ENCODE measurements at regions not wholly inside any gene's neighbourhood (a gene's known extent, or its start where the extent isn't known, plus 50 kb on each side); places are given as distances from the start of the nearest gene placed in this dataset.

- H4K8ac ChIP-seq (ENCODE audit: low read length): no peak overlapping the region
- H3K9ac ChIP-seq (ENCODE audit: low read length): no peak overlapping the region
- H2BK120ac ChIP-seq (ENCODE audit: low read depth, low read length): no peak overlapping the region
- H3K4me1 ChIP-seq (ENCODE audit: control insufficient read depth, insufficient read depth, low read depth, low read length): no peaks in the 10 kb centered on the region
- no peak overlapping the region for H2AFZ ChIP-seq (ENCODE audit: low read depth, low read length)
- no peak overlapping the region for H3K14ac ChIP-seq (ENCODE audit: low read length in 2 of 2)
- H2BK5ac ChIP-seq (ENCODE audit: low read depth, low read length, poor library complexity, severe bottlenecking): no peak overlapping the region
- DNase-seq: no peak
- H4K91ac ChIP-seq (ENCODE audit: low read length): no peak overlapping the region
- no peak overlapping the region for H3K4me3 ChIP-seq (ENCODE audit: insufficient read depth in 1 of 2, low read depth in 1 of 2, low read length in 2 of 2)
- H3K18ac ChIP-seq (ENCODE audit: low read depth in 1 of 2, low read length in 2 of 2): no peak overlapping the region
- H3K27ac ChIP-seq (ENCODE audit: low read length, poor library complexity, severe bottlenecking): no peak overlapping the region
- peaks cover 10% of the 10 kb centered on the region for H3K9me3 ChIP-seq (ENCODE audit: control insufficient read depth, low read length)
- no peak overlapping the region for H3K4me2 ChIP-seq (ENCODE audit: low read length, poor library complexity, severe bottlenecking)
- no peak overlapping the region for H3K4ac ChIP-seq (ENCODE audit: low read depth in 1 of 2, low read length in 2 of 2)
- H2BK12ac ChIP-seq (ENCODE audit: low read length in 2 of 2): no peak overlapping the region
- no peak overlapping the region for H2BK15ac ChIP-seq (ENCODE audit: low read depth, poor library complexity, severe bottlenecking)
- H3K23ac ChIP-seq (ENCODE audit: low read length in 2 of 2): no peak overlapping the region
- H3K27me3 ChIP-seq (ENCODE audit: control insufficient read depth in 1 of 2, insufficient read depth in 1 of 2, low read length in 2 of 2): no peaks in the 10 kb centered on the region
- no peaks in the 10 kb centered on the region for H3K79me1 ChIP-seq (replicated peaks; ENCODE audit: low read length, poor library complexity, severe bottlenecking)
- H2AK5ac ChIP-seq (ENCODE audit: low read length, severe bottlenecking): no peak overlapping the region
- 98% methylated on average over 5 of the region's 5 CpGs for WGBS
- no peaks in the 10 kb centered on the region for H3K36me3 ChIP-seq (ENCODE audit: control insufficient read depth in 1 of 2, insufficient read depth in 2 of 2, low read depth in 1 of 2, low read length in 2 of 2)
Measured at GRCh38 chr3:83251490-83251889, 1490.0 kb upstream of the GBE1 start.

- H4K91ac ChIP-seq (ENCODE audit: low read length): no peak overlapping the region
- no peak overlapping the region for H2BK120ac ChIP-seq (ENCODE audit: low read depth, low read length)
- no peak for DNase-seq
- H4K8ac ChIP-seq (ENCODE audit: low read length): no peak overlapping the region
- H3K27ac ChIP-seq (ENCODE audit: low read length, poor library complexity, severe bottlenecking): no peak overlapping the region
- H3K36me3 ChIP-seq (ENCODE audit: control insufficient read depth in 1 of 2, insufficient read depth in 2 of 2, low read depth in 1 of 2, low read length in 2 of 2): no peaks in the 10 kb centered on the region
- H3K9me3 ChIP-seq (ENCODE audit: control insufficient read depth, low read length): peaks cover 10% of the 10 kb centered on the region
- no peaks in the 10 kb centered on the region for H3K79me1 ChIP-seq (replicated peaks; ENCODE audit: low read length, poor library complexity, severe bottlenecking)
- no peaks in the 10 kb centered on the region for H3K4me1 ChIP-seq (ENCODE audit: control insufficient read depth, insufficient read depth, low read depth, low read length)
- H3K23ac ChIP-seq (ENCODE audit: low read length in 2 of 2): no peak overlapping the region
- H3K14ac ChIP-seq (ENCODE audit: low read length in 2 of 2): no peak overlapping the region
- no peak overlapping the region for H2AK5ac ChIP-seq (ENCODE audit: low read length, severe bottlenecking)
- H2BK5ac ChIP-seq (ENCODE audit: low read depth, low read length, poor library complexity, severe bottlenecking): no peak overlapping the region
- no peak overlapping the region for H2BK12ac ChIP-seq (ENCODE audit: low read length in 2 of 2)
- H3K27me3 ChIP-seq (ENCODE audit: control insufficient read depth in 1 of 2, insufficient read depth in 1 of 2, low read length in 2 of 2): no peaks in the 10 kb centered on the region
- WGBS: 71% methylated on average over 1 of the region's 1 CpG
- no peak overlapping the region for H3K4ac ChIP-seq (ENCODE audit: low read depth in 1 of 2, low read length in 2 of 2)
- H3K4me2 ChIP-seq (ENCODE audit: low read length, poor library complexity, severe bottlenecking): no peak overlapping the region
- no peak overlapping the region for H3K4me3 ChIP-seq (ENCODE audit: insufficient read depth in 1 of 2, low read depth in 1 of 2, low read length in 2 of 2)
- no peak overlapping the region for H3K18ac ChIP-seq (ENCODE audit: low read depth in 1 of 2, low read length in 2 of 2)
- H2AFZ ChIP-seq (ENCODE audit: low read depth, low read length): no peak overlapping the region
- H3K9ac ChIP-seq (ENCODE audit: low read length): no peak overlapping the region
- no peak overlapping the region for H2BK15ac ChIP-seq (ENCODE audit: low read depth, poor library complexity, severe bottlenecking)
Measured at GRCh38 chr3:83250613-83251012, 1489.2 kb upstream of the GBE1 start.

GRCh38 chr3:83248454-83248853 lies 1487.0 kb upstream of the GBE1 start:
- DNase-seq: no peak
- no peak overlapping the region for H3K9ac ChIP-seq (ENCODE audit: low read length)
- no peak overlapping the region for H2BK120ac ChIP-seq (ENCODE audit: low read depth, low read length)
- H3K4me3 ChIP-seq (ENCODE audit: insufficient read depth in 1 of 2, low read depth in 1 of 2, low read length in 2 of 2): no peak overlapping the region
- no peak overlapping the region for H4K8ac ChIP-seq (ENCODE audit: low read length)
- no peaks in the 10 kb centered on the region for H3K79me1 ChIP-seq (replicated peaks; ENCODE audit: low read length, poor library complexity, severe bottlenecking)
- no peak overlapping the region for H2AFZ ChIP-seq (ENCODE audit: low read depth, low read length)
- no peak overlapping the region for H4K91ac ChIP-seq (ENCODE audit: low read length)
- H3K27me3 ChIP-seq (ENCODE audit: control insufficient read depth in 1 of 2, insufficient read depth in 1 of 2, low read length in 2 of 2): no peaks in the 10 kb centered on the region
- H3K23ac ChIP-seq (ENCODE audit: low read length in 2 of 2): no peak overlapping the region
- no peak overlapping the region for H3K14ac ChIP-seq (ENCODE audit: low read length in 2 of 2)
- H3K4me1 ChIP-seq (ENCODE audit: control insufficient read depth, insufficient read depth, low read depth, low read length): no peaks in the 10 kb centered on the region
- H2BK12ac ChIP-seq (ENCODE audit: low read length in 2 of 2): no peak overlapping the region
- H2BK15ac ChIP-seq (ENCODE audit: low read depth, poor library complexity, severe bottlenecking): no peak overlapping the region
- H3K4ac ChIP-seq (ENCODE audit: low read depth in 1 of 2, low read length in 2 of 2): no peak overlapping the region
- H2BK5ac ChIP-seq (ENCODE audit: low read depth, low read length, poor library complexity, severe bottlenecking): no peak overlapping the region
- H2AK5ac ChIP-seq (ENCODE audit: low read length, severe bottlenecking): no peak overlapping the region
- H3K18ac ChIP-seq (ENCODE audit: low read depth in 1 of 2, low read length in 2 of 2): no peak overlapping the region
- 100% methylated on average over 1 of the region's 3 CpGs for WGBS
- no peaks in the 10 kb centered on the region for H3K36me3 ChIP-seq (ENCODE audit: control insufficient read depth in 1 of 2, insufficient read depth in 2 of 2, low read depth in 1 of 2, low read length in 2 of 2)
- no peak overlapping the region for H3K27ac ChIP-seq (ENCODE audit: low read length, poor library complexity, severe bottlenecking)
- peaks cover 14% of the 10 kb centered on the region for H3K9me3 ChIP-seq (ENCODE audit: control insufficient read depth, low read length)
- H3K4me2 ChIP-seq (ENCODE audit: low read length, poor library complexity, severe bottlenecking): no peak overlapping the region

- no peak for DNase-seq
- Histone ChIP-seq H4K8ac (ENCODE audit: low read length) (no peak overlapping the region), H3K36me3 (ENCODE audit: control insufficient read depth in 1 of 2, insufficient read depth in 2 of 2, low read depth in 1 of 2, low read length in 2 of 2) (no peaks in the 10 kb centered on the region), H3K4me2 (ENCODE audit: low read length, poor library complexity, severe bottlenecking) (no peak overlapping the region), H2BK120ac (ENCODE audit: low read depth, low read length) (no peak overlapping the region), H3K9ac (ENCODE audit: low read length) (no peak overlapping the region), H3K18ac (ENCODE audit: low read depth in 1 of 2, low read length in 2 of 2) (no peak overlapping the region), H2BK12ac (ENCODE audit: low read length in 2 of 2) (no peak overlapping the region), H3K4me1 (ENCODE audit: control insufficient read depth, insufficient read depth, low read depth, low read length) (no peaks in the 10 kb centered on the region), H3K27me3 (ENCODE audit: control insufficient read depth in 1 of 2, insufficient read depth in 1 of 2, low read length in 2 of 2) (no peaks in the 10 kb centered on the region), H3K27ac (ENCODE audit: low read length, poor library complexity, severe bottlenecking) (no peak overlapping the region), H2BK15ac (ENCODE audit: low read depth, poor library complexity, severe bottlenecking) (no peak overlapping the region), H2BK5ac (ENCODE audit: low read depth, low read length, poor library complexity, severe bottlenecking) (no peak overlapping the region), H3K23ac (ENCODE audit: low read length in 2 of 2) (no peak overlapping the region), H3K14ac (ENCODE audit: low read length in 2 of 2) (no peak overlapping the region), H3K9me3 (ENCODE audit: control insufficient read depth, low read length) (no peaks in the 10 kb centered on the region), H3K4me3 (ENCODE audit: insufficient read depth in 1 of 2, low read depth in 1 of 2, low read length in 2 of 2) (no peak overlapping the region), H3K4ac (ENCODE audit: low read depth in 1 of 2, low read length in 2 of 2) (no peak overlapping the region), H3K79me1 (replicated peaks; ENCODE audit: low read length, poor library complexity, severe bottlenecking) (no peaks in the 10 kb centered on the region), H4K91ac (ENCODE audit: low read length) (no peak overlapping the region), H2AFZ (ENCODE audit: low read depth, low read length) (no peak overlapping the region), H2AK5ac (ENCODE audit: low read length, severe bottlenecking) (no peak overlapping the region)
- 94% methylated on average over 2 of the region's 4 CpGs for WGBS
Measured at GRCh38 chr3:83235180-83235814, 1473.9 kb upstream of the GBE1 start.

Data from mesenchymal stem cell (in vitro differentiated cells and primary cell).